ENCODE measurements at regions not wholly inside any gene's neighbourhood (a gene's known extent, or its start where the extent isn't known, plus 50 kb on each side); places are given as distances from the start of the nearest gene placed in this dataset.

DNA sequence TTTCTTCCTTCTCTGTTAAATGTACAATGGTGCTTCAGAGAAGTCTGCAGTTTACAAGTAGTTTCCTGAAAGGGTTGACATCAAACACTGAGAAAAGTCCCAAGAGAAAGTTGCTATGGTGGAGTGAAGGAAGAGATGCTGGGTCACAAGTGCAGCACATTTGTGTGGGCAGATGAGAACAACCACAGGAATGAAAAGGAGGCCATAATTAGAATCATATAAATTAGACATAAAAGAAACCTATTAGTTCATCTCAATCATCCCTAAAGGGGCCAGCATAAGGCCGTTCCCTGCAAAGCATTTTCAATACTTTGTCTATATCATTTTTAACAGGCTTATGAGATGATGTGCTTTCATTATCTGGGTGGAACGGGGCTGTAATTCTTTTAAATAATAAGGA lies 359.2 kb downstream of the IRS2 start:
- Histone ChIP-seq H3K27ac (no peak overlapping the region), H3K4me1 (ENCODE audit: insufficient read depth) (no peaks in the 10 kb centered on the region), H3K36me3 (no peaks in the 10 kb centered on the region), H3K27me3 (no peaks in the 10 kb centered on the region), H3K4me3 (no peak overlapping the region), H3K9me3 (no peaks in the 10 kb centered on the region)
- WGBS, 3 donors = 63 to 74% (median 67%) methylated on average over 2 of the region's 2 CpGs
- no peak for DNase-seq
- intact Hi-C loops (cut with DNase I) = no loop called here
- no peak for TF ChIP-seq EP300 (IDR thresholded peaks at IDR 0.05)
- no peak for TF ChIP-seq CTCF (IDR thresholded peaks at IDR 0.05)
- TF ChIP-seq POLR2A (IDR thresholded peaks at IDR 0.05) = no peak

DNA sequence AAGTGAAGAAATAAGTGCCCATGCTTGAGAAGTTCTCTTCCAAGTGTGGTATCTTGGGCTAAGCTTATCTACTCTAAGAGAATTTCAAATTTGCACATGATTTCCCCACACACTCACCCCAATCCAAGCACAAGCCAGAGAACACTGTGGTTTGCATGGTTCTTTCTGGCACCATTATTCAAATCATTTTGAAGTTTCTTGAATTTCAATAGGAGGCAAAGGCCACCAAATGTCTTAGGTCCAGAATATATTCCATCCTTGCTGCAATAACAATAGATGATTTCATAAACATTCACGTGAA lies 359.7 kb downstream of the IRS2 start:
- Histone ChIP-seq H3K9me3 (no peaks in the 10 kb centered on the region), H3K36me3 (no peaks in the 10 kb centered on the region), H3K4me3 (no peak overlapping the region), H3K27ac (no peak overlapping the region), H3K27me3 (no peaks in the 10 kb centered on the region), H3K4me1 (ENCODE audit: insufficient read depth) (no peaks in the 10 kb centered on the region)
- TF ChIP-seq POLR2A (IDR thresholded peaks at IDR 0.05) (no peak), CTCF (IDR thresholded peaks at IDR 0.05) (no peak), EP300 (IDR thresholded peaks at IDR 0.05) (no peak)
- DNase-seq = no peak
- intact Hi-C loops (cut with DNase I) = no loop called here
- 90 to 95% (median 95%) methylated on average over 1 of the region's 1 CpG for WGBS, 3 donors

DNA sequence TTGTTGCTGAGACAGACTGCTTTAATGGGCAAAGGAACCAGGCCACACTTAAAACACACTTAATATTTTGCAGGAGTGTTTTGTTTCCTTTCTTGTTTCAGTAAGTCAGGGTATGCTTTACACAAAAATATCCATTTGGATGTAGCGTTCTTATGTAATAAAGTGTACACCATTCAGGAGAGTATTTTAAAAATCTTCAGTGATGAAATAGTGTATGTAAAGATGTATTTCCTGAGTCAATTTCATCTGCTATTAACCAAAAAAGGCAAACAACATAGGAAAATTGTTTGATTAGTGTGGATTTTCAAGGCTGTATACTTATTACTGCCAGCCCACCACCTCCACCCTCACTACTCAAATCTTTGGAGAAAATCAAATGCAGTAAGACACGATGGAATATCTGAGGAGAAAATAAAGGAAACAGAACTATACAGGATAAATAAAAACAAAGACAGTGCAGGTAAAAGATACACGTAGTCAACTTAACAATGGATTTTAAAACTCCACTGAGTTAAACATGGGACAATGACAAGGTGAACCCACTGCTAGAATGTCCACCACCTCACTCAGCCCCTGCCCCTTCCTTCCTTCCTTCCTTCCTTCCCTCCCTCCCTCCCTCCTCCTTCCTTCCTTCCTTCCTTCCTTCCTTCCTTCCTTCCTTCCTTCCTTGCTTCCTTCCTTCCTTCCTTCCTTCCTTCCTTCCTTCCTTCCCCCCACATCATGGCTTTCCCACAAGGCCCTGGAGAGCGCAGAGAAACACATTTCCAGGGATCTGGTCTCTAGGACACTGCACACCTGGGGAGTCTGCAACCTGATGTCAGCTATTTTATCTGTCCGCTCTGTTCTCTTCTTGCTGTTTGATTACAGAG lies 360.3 kb downstream of the IRS2 start:
- H3K4me1 ChIP-seq (ENCODE audit: insufficient read depth) = no peaks in the 10 kb centered on the region
- H3K36me3 ChIP-seq = no peaks in the 10 kb centered on the region
- H3K4me3 ChIP-seq = no peak overlapping the region
- TF ChIP-seq POLR2A (IDR thresholded peaks at IDR 0.05) (no peak), CTCF (IDR thresholded peaks at IDR 0.05) (no peak), EP300 (IDR thresholded peaks at IDR 0.05) (no peak)
- H3K9me3 ChIP-seq = no peaks in the 10 kb centered on the region
- H3K27me3 ChIP-seq = no peaks in the 10 kb centered on the region
- 69 to 83% (median 72%) methylated on average over 5 of the region's 5 CpGs for WGBS, 3 donors
- H3K27ac ChIP-seq = no peak overlapping the region
- no peak for DNase-seq
- intact Hi-C loops (cut with DNase I) = no loop called here

- no peak for DNase-seq
- no peak overlapping the region for H3K27ac ChIP-seq
- H3K36me3 ChIP-seq = no peaks in the 10 kb centered on the region
- no peak overlapping the region for H3K4me3 ChIP-seq
- H3K4me1 ChIP-seq (ENCODE audit: insufficient read depth) = no peaks in the 10 kb centered on the region
- H3K9me3 ChIP-seq = no peaks in the 10 kb centered on the region
- TF ChIP-seq CTCF (IDR thresholded peaks at IDR 0.05) = no peak
- TF ChIP-seq POLR2A (IDR thresholded peaks at IDR 0.05) = no peak
- TF ChIP-seq EP300 (IDR thresholded peaks at IDR 0.05) = no peak
- H3K27me3 ChIP-seq = no peaks in the 10 kb centered on the region
- intact Hi-C loops (cut with DNase I) = no loop called here
- WGBS, 3 donors = 82 to 90% (median 90%) methylated on average over 4 of the region's 4 CpGs
Observed at GRCh38 chr13:109422161-109422560, 364.2 kb downstream of the IRS2 start.
